NOMO-1 treated with dmso at 0.1 percent for 144 hours (cell line): ENCODE measurements at regions not wholly inside any gene's neighbourhood (a gene's known extent, or its start where the extent isn't known, plus 50 kb on each side); places are given as distances from the start of the nearest gene placed in this dataset.
A peak's percentile ranks its signal among the peaks of the same experiment; 100 is the strongest.
"Not testable (repeated sequence)": the region's sequence is repeated elsewhere in the genome, so short reads cannot be mapped to it uniquely, and the experiment has no call there.

Experiments used
- DNase-seq: peaks from one replicate; lab custom pipeline; 2025; ENCODE audit not compliant: unreplicated experiment; lab: John Stamatoyannopoulos, UW

GRCh38 chr10:118423800-118424442 lies 81.8 kb upstream of the FAM204A start:
- peak; percentile 79 for DNase-seq

DNA sequence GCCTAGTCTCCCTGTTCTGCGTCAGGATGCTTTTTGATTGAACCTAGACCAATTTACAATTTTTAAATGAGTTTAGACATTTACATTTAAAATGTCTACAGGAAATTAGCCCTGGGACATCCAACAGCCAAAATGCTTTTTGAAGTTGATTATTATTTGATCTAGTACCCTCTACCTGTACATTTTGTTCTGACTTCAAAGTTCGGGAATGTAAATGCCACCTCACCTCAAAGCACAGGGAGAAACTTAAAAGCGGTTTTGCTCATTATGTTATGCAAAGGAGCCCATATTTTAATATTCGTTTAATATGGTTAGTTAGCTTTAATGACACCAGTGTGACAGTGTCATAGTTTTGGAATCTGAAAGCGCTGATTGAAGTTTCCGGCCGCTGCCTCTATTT lies 80.1 kb upstream of the FAM204A start:
- DNase-seq: no peak

- DNase-seq: not testable (repeated sequence)
Measured at GRCh38 chr10:118420049-118420448, 77.9 kb upstream of the FAM204A start.

GRCh38 chr10:118412932-118413331 lies 70.8 kb upstream of the FAM204A start:
- no peak for DNase-seq

DNA sequence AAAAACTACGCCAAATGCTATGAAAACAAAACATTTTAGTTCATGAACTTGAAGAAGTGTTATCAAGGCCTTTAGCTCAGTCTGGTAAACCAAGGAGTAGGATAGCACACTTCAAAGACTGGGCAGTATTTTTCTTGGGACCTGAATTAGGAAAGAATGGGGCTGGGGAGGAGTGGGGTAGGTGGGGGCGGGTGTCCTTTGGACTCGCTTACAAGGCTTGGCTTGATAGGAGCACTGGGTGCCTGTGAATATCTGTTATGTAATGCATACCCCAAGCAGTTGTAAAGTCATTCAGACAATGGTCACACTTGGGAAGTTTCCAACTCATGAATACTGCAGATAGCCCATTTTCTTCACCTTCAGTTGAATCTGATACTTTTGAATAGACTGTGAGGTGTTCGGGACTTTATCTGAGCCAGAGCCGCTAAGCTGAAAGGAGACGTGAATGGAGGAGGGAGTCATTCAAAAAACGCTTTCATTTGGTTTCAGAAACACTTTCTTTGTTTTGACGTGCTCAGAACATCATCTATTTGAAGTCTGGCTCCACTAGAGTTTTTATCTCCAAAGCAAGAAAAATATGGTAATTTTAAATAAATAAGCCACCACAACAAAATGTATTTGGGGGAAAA lies 70.1 kb upstream of the FAM204A start:
- DNase-seq: no peak

DNA sequence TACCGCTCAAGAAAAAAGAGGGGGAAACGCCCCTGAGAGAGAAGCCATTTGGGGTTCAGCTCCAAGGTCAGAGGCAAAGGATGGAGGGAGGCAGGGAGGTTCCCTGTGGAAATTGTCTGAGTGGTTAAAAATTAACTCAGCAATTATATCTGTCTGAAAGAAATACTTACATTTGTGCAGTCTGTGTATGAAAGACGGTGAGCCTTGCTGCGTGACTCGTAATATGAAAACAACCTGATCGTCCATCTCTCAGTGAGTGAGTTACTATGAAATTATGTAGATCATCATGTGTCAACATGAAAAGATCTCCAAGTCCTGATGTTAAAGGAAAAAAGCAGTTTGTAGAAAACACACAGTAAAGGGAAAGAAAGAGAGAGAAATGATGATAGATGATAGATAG lies 67.2 kb upstream of the FAM204A start:
- DNase-seq: no peak

GRCh38 chr10:118408181-118408580 lies 66.1 kb upstream of the FAM204A start:
- no peak for DNase-seq

GRCh38 chr10:118407777-118408176 lies 65.7 kb upstream of the FAM204A start:
- no peak for DNase-seq

DNA sequence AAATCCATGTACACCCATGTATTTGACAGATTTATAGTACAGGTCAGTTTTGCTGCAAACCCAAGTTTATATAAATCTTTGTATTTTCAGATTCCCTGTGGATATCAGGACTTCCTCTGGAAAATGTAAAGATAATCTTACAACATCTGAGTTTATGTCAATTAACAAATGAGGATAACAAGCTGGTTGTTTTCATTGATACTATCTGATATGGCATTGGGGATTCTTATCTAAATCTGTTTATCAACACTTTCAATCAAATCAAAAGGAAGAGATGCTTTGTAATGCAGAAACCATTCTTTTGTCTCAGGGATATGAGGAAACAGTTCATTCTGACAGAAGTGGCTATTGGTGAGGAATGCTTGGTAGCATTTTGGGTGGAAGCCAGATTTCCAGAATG lies 64.9 kb upstream of the FAM204A start:
- no peak for DNase-seq

DNA sequence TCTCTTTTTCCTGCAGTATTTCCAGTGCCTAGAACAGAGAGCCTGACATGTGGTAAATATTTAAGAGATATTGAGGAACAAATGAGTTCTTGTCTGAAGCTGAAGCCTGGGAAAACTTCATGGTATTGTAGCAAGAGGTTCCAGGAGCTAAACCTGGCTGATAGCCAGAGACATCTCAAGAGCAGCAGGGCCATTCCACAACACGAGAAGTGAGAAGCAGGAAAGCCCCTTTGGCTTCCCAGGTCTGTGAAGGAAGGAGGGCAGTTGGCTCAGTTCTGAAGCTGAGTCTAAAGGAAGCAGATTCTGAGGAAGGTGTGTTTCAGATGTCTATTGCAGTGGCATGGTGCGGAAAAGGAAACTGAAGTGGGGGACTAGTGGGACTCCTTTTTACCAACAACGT lies 63.8 kb upstream of the FAM204A start:
- DNase-seq: no peak

DNA sequence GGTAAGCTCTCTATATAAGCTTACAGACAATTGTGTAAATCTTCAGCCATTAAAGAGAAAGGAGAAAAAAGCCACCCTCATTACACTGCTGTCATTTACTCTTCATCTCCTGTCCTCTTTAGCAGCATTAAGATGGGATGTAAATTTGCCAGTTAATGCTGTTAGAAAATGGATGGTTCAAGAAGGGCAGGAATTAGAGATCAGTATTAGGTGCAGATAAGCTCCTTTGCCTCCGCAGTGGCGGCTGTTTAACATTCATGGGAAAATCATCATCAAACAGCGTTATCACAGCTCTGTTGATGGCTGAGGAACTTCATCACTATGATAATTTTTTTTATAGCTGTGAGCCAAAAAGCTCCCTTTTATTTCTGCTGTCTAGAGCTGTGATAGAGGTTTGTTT lies 61.8 kb upstream of the FAM204A start:
- no peak for DNase-seq

DNA sequence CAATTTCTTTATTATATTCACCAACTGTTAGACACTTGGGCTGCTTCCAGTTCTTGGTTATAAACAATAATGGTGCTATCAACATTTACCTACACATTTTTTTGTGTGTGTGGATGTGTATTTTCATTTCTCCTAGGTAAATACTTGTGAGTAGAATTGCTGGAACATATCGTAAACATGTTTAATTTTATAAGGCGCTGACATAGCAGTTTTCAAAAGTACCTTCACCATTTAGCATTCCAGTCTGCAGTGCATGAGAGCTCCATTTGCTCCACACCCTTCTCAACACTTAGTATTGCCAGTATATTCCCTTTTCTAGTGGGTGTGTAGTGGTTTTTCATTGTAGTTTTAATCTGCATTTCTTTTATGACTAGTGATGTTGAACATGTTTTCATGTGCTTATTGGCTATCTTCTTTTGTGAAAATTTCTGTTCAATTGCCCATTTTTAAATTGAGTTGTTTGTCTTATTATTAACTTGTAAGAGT lies 59.6 kb upstream of the FAM204A start:
- no peak for DNase-seq

GRCh38 chr10:118397391-118397790 lies 55.3 kb upstream of the FAM204A start:
- no peak for DNase-seq

- no peak for DNase-seq
Measured at GRCh38 chr10:118395947-118396346, 53.8 kb upstream of the FAM204A start.

DNA sequence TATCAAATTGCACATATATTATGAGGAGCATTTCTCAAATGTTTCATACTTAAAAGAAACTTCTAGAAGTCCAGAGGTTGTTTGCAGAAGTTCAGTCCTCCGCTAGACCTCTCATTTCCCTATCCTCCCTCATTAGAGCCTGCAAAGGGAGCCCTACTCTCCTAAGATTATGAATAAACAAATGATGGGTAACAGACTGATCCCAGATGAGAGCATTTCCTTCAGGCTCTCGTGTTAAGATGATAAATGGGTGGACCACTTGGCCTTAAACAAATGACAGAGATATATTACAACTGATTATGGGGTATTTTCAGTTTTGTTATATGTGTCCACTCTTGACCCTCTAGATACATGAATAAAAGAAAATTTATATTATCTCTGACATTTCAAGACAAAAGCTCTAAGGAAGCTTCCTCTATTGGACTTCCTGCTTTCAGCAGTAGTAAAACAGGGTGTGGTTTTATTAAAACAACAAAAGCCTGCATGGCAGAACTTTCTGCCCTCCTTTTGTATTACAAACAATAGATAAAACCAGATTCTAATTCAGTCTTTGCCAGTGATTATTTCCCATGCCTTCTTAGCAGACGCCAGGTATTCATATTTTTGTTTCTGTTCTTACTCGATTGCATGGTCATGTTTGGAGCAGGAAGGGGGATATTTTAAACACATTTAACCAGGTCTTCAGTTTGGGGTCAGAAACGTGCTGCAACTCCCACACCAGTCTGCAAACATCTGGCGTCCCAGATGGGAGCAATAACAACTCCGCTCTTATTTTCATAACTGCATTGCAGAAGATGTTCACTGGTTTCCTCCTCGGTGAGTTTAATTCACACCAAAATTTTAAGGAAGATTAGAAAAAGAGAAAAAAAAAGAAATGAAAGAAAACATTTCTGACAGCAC lies 52.4 kb upstream of the FAM204A start:
- peak; percentile 48 for DNase-seq

- DNase-seq: no peak
Measured at GRCh38 chr10:118392761-118393160, 50.6 kb upstream of the FAM204A start.
